Hepatocyte (in vitro differentiated cells): ENCODE measurements at regions not wholly inside any gene's neighbourhood (a gene's known extent, or its start where the extent isn't known, plus 50 kb on each side); places are given as distances from the start of the nearest gene placed in this dataset.
A peak's percentile ranks its signal among the peaks of the same experiment; 100 is the strongest.

Experiments used
- CTCF ChIP-seq: fragments of 200-600 bp; sonication (generic); IDR thresholded peaks from 2 replicates; pipeline ENCODE4 v1.5.1; 2016; ENCODE audit warnings: antibody characterized with exemption, mild to moderate bottlenecking; ENCODE audit not compliant: poor library complexity
- EZH2 ChIP-seq: fragments of 200-600 bp; sonication (generic); IDR thresholded peaks from 2 replicates; pipeline ENCODE4 v1.6.1; 2016; ENCODE audit warnings: antibody characterized with exemption, mild to moderate bottlenecking, borderline replicate concordance

GRCh38 chr1:209513226-209513625 lies 70.3 kb upstream of the CAMK1G start:
- TF ChIP-seq CTCF (peak; percentile 48), EZH2 (no peak)
